Uterus (tissue), 2 donors: ENCODE measurements at regions not wholly inside any gene's neighbourhood (a gene's known extent, or its start where the extent isn't known, plus 50 kb on each side); places are given as distances from the start of the nearest gene placed in this dataset.

Experiments
- POLR2A ChIP-seq, 2 donors: fragments of 450-650 bp; IDR thresholded peaks; one replicate each; pipeline ENCODE4 v1.6.1; 2016; ENCODE audit warnings: antibody characterized with exemption in 2 of 2, mild to moderate bottlenecking in 1 of 2, moderate library complexity in 1 of 2
- TF ChIP-seq, protein P1 (sequence below), 4 experiments: fragments of 200-600 bp in 2 of 4; fragments of 450-650 bp in 2 of 4; sonication (generic) in 2 of 4; IDR thresholded peaks; one replicate each; pipeline ENCODE4 v1.5.1; 2016 to 2019; ENCODE audit warnings: antibody characterized with exemption in 4 of 4, mild to moderate bottlenecking in 2 of 4, moderate library complexity in 1 of 4

DNA sequence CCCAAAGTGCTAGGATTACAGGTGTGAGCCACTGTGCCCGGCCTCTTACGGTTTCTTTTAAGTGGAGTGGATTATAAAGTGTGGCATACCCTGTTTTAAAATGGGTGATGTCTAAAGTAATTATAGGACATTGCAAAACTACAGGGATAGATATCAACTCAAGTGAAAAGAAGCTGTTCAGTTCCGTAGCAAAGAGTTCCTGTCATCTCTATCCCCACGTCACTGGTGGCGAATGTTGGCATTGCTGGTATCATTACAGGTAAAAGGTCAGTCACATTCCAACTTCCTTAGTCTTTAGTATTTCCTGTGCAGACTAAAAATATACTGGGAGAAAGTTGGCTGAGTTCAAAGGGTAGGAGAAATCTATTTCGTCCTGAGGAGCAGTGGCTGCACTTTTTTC lies 95.6 kb upstream of the SLC38A2 start:
- TF ChIP-seq, protein P1, sequence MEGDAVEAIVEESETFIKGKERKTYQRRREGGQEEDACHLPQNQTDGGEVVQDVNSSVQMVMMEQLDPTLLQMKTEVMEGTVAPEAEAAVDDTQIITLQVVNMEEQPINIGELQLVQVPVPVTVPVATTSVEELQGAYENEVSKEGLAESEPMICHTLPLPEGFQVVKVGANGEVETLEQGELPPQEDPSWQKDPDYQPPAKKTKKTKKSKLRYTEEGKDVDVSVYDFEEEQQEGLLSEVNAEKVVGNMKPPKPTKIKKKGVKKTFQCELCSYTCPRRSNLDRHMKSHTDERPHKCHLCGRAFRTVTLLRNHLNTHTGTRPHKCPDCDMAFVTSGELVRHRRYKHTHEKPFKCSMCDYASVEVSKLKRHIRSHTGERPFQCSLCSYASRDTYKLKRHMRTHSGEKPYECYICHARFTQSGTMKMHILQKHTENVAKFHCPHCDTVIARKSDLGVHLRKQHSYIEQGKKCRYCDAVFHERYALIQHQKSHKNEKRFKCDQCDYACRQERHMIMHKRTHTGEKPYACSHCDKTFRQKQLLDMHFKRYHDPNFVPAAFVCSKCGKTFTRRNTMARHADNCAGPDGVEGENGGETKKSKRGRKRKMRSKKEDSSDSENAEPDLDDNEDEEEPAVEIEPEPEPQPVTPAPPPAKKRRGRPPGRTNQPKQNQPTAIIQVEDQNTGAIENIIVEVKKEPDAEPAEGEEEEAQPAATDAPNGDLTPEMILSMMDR (IDR thresholded peaks at IDR 0.05): no peak
- TF ChIP-seq POLR2A (IDR thresholded peaks at IDR 0.05): no peak
